Osteocyte (in vitro differentiated cells): ENCODE measurements at regions not wholly inside any gene's neighbourhood (a gene's known extent, or its start where the extent isn't known, plus 50 kb on each side); places are given as distances from the start of the nearest gene placed in this dataset.
"Not testable (repeated sequence)": the region's sequence is repeated elsewhere in the genome, so short reads cannot be mapped to it uniquely, and the experiment has no call there.

ENCODE experiments used
- DNase-seq: peaks from one replicate; pipeline ENCODE4 v3.0.0; 2021; ENCODE audit warnings: mixed read lengths; ENCODE audit not compliant: unreplicated experiment; ENCODE audit errors: extremely low spot score
- H3K27ac Mint-ChIP-seq: one replicate; pipeline ENCODE4 v1.8.0; 2021; ENCODE audit warnings: mild to moderate bottlenecking, mixed read lengths; ENCODE audit not compliant: unreplicated experiment
- H3K27me3 Mint-ChIP-seq: one replicate; pipeline ENCODE4 v1.8.0; 2021; ENCODE audit warnings: mixed read lengths; ENCODE audit not compliant: unreplicated experiment
- H3K36me3 Mint-ChIP-seq: one replicate; pipeline ENCODE4 v1.8.0; 2021; ENCODE audit warnings: mixed read lengths; ENCODE audit not compliant: unreplicated experiment
- H3K4me1 Mint-ChIP-seq: one replicate; pipeline ENCODE4 v1.8.0; 2021; ENCODE audit warnings: mixed read lengths; ENCODE audit not compliant: unreplicated experiment
- H3K4me3 Mint-ChIP-seq: one replicate; pipeline ENCODE4 v1.8.0; 2021; ENCODE audit warnings: mild to moderate bottlenecking, moderate library complexity, mixed read lengths; ENCODE audit not compliant: unreplicated experiment
- H3K9me3 Mint-ChIP-seq: one replicate; pipeline ENCODE4 v1.8.0; 2021; ENCODE audit warnings: mixed read lengths; ENCODE audit not compliant: unreplicated experiment
- CTCF ChIP-seq: fragments of 200-600 bp; sonication (generic); IDR thresholded peaks from 2 replicates; pipeline ENCODE4 v1.5.0; 2021; ENCODE audit warnings: antibody characterized with exemption, mild to moderate bottlenecking, moderate library complexity

DNA sequence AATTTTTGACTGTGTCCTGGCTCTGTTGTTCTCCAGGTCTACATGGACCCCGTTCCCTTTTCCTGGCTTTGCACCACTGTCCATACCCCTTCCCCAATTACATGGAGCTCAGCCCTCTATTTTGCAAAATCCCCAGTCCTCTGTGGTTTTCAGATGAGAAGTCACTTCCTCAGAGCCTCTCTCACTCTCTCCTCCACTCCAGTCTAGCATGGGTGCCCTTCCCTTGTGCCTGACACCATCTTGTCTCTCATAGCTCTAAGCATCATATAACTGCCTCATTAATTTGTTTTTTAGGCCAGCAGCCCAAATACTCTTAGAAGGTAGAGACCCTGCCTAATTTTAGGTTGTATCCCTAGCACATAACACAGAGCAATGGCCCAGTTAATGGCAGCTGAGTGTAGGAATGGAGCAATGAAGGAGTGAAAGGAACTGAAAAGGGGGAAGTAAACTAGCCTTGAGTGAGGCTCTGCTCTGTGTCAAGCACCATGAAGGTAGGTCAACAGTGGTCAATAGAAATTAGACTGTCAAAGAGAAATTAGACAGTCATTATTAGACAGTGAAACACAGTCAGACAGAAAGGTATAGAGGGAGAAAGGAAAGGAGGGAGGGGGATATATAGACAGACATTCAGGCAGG lies 97.7 kb downstream of the ARHGAP11B start:
- H3K4me3 Mint-ChIP-seq, H3K36me3 Mint-ChIP-seq, DNase-seq, H3K9me3 Mint-ChIP-seq, H3K27me3 Mint-ChIP-seq, H3K4me1 Mint-ChIP-seq, H3K27ac Mint-ChIP-seq: not testable (repeated sequence)

- H3K36me3 Mint-ChIP-seq: peaks cover 15% of the 10 kb centered on the region
- DNase-seq, H3K4me1 Mint-ChIP-seq, H3K27ac Mint-ChIP-seq, H3K9me3 Mint-ChIP-seq, H3K27me3 Mint-ChIP-seq, H3K4me3 Mint-ChIP-seq: not testable (repeated sequence)
Observed at GRCh38 chr15:30729880-30730590, 104.1 kb downstream of the ARHGAP11B start.

DNA sequence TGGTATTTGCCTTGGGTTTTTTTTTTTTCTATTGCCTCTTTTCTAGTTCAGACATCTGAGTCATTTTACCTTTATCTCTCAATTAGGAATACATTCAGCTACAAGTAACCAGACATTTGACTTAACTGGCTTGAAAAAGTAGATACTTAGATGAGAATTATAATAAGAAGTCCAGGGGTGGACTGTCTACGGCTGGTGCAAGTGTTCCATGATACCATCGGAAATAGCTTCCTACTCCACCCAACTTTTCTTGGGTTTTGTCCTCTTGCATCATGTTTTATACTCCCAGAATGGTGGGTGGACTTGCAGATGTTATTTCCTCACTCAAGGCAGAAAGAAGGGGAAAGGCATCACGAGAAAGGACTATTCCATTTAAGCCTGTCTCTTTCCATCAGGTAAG lies 104.7 kb downstream of the ARHGAP11B start:
- not testable (repeated sequence) for H3K27me3 Mint-ChIP-seq, H3K4me1 Mint-ChIP-seq, H3K4me3 Mint-ChIP-seq, H3K9me3 Mint-ChIP-seq, DNase-seq, H3K27ac Mint-ChIP-seq
- peaks cover 15% of the 10 kb centered on the region for H3K36me3 Mint-ChIP-seq

- not testable (repeated sequence) for H3K4me1 Mint-ChIP-seq, H3K27ac Mint-ChIP-seq, DNase-seq, H3K27me3 Mint-ChIP-seq, H3K9me3 Mint-ChIP-seq, H3K4me3 Mint-ChIP-seq
- peaks cover 19% of the 10 kb centered on the region for H3K36me3 Mint-ChIP-seq
Observed at GRCh38 chr15:30732100-30732499, 106.2 kb downstream of the ARHGAP11B start.

DNA sequence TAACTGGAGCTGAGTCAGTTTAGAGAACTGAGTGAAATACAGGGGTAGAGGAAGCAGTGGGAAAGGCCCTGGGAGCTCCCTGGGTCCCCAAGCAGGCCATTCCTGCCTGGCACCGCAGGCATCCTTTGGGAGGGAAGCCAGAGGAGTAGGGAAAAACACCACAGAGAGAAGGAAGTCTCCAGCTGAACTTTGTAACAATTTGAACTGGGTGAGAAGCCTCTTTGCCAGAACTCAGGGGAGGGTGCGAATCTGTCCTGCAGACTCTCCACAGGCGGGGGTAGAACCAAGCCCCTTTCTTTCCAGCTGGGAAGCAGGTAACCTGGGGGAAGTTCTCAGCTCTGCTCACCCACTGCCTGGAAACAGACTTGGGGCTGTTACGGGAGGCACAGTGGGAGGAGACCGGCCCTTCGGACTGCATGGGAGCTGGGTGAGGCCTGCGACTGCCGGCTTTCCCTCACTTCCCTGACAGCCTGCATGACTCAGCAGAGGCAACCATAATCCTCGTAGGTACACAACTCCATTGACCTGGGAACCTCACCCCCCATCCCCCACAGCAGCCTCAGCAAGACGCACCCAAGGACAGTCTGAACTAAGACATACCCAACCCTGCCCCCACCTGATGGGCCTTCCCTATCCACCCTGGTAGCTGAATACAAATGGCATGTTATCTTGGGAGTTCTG lies 110.1 kb downstream of the ARHGAP11B start:
- not testable (repeated sequence) for DNase-seq, H3K4me1 Mint-ChIP-seq, H3K9me3 Mint-ChIP-seq, H3K4me3 Mint-ChIP-seq, H3K27me3 Mint-ChIP-seq, H3K27ac Mint-ChIP-seq
- H3K36me3 Mint-ChIP-seq: peaks cover 13% of the 10 kb centered on the region

GRCh38 chr15:30742796-30743195 lies 116.9 kb downstream of the ARHGAP11B start:
- H3K27me3 Mint-ChIP-seq, H3K4me3 Mint-ChIP-seq, H3K36me3 Mint-ChIP-seq, DNase-seq, H3K27ac Mint-ChIP-seq, H3K4me1 Mint-ChIP-seq: not testable (repeated sequence)
- H3K9me3 Mint-ChIP-seq: peaks cover 15% of the 10 kb centered on the region

DNA sequence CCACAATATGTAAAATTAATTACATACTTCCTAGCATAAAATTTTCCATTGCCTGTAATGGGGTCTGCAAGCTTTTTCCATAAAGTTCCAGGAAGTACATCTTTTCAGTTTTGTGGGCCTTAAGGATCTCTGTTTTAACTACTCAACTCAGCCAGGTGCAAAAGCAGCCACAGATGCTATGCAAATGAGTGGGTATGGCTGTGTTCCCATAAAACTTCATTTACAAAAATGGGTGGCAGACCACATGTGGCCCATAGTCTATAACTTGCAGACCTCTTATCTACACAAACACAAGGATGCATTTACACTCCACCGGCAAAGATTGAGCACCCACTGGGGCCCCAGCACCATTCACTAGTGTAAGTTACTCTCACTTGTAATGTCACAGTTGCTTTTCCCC lies 123.1 kb downstream of the ARHGAP11B start:
- H3K27me3 Mint-ChIP-seq, H3K9me3 Mint-ChIP-seq, H3K27ac Mint-ChIP-seq, H3K4me1 Mint-ChIP-seq, H3K36me3 Mint-ChIP-seq, DNase-seq, H3K4me3 Mint-ChIP-seq: not testable (repeated sequence)

- H3K4me3 Mint-ChIP-seq, H3K36me3 Mint-ChIP-seq, H3K9me3 Mint-ChIP-seq, H3K4me1 Mint-ChIP-seq, H3K27me3 Mint-ChIP-seq, H3K27ac Mint-ChIP-seq: not testable (repeated sequence)
- TF ChIP-seq CTCF: peak; percentile 55
- DNase-seq: peak; percentile 90
Observed at GRCh38 chr15:30755036-30755687, 129.2 kb downstream of the ARHGAP11B start.

GRCh38 chr15:30760633-30761032 lies 134.7 kb downstream of the ARHGAP11B start:
- H3K9me3 Mint-ChIP-seq, H3K4me1 Mint-ChIP-seq, H3K4me3 Mint-ChIP-seq, H3K36me3 Mint-ChIP-seq, H3K27me3 Mint-ChIP-seq, H3K27ac Mint-ChIP-seq, DNase-seq: not testable (repeated sequence)

- not testable (repeated sequence) for H3K9me3 Mint-ChIP-seq, H3K36me3 Mint-ChIP-seq, H3K27me3 Mint-ChIP-seq, H3K27ac Mint-ChIP-seq, DNase-seq, H3K4me3 Mint-ChIP-seq, H3K4me1 Mint-ChIP-seq
Observed at GRCh38 chr15:30761365-30761764, 135.4 kb downstream of the ARHGAP11B start.
